ENCODE measurements at regions not wholly inside any gene's neighbourhood (a gene's known extent, or its start where the extent isn't known, plus 50 kb on each side); places are given as distances from the start of the nearest gene placed in this dataset.

DNA sequence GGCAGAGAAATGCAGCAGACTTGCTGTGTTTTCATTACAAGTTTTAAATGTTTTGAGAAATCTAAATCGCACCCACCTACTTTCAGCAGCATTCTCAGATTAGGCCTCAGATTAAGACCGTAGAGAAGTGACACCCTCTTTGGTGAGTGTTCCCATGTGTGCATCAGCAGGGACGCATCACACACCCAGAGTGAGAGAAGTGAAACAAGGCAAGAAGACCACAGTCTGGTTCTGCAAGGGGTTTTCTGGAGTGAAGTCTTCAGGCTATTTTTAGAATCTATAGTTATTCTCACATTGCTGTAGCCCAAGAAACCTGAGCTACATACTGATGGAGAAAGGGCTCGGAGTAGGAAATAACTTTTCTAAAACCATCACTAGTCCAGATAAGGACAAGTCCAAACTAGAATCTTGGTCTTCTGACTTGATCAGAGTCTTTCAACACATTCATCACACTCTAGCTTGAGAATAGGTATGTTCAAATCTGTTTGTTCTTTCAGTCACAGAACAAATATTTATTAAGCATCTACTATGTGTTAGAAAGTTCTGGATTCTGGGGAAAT is 1216.6 kb upstream of the PIK3C3 start:
- TF ChIP-seq, protein P1, sequence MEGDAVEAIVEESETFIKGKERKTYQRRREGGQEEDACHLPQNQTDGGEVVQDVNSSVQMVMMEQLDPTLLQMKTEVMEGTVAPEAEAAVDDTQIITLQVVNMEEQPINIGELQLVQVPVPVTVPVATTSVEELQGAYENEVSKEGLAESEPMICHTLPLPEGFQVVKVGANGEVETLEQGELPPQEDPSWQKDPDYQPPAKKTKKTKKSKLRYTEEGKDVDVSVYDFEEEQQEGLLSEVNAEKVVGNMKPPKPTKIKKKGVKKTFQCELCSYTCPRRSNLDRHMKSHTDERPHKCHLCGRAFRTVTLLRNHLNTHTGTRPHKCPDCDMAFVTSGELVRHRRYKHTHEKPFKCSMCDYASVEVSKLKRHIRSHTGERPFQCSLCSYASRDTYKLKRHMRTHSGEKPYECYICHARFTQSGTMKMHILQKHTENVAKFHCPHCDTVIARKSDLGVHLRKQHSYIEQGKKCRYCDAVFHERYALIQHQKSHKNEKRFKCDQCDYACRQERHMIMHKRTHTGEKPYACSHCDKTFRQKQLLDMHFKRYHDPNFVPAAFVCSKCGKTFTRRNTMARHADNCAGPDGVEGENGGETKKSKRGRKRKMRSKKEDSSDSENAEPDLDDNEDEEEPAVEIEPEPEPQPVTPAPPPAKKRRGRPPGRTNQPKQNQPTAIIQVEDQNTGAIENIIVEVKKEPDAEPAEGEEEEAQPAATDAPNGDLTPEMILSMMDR (IDR thresholded peaks at IDR 0.05): no peak
- no peak for TF ChIP-seq POLR2AphosphoS5 (IDR thresholded peaks at IDR 0.05)
